GM18526 (cell line): ENCODE measurements at regions not wholly inside any gene's neighbourhood (a gene's known extent, or its start where the extent isn't known, plus 50 kb on each side); places are given as distances from the start of the nearest gene placed in this dataset.

Experiments used
- POLR2A ChIP-seq: IDR thresholded peaks from 3 replicates; pipeline ENCODE4 v1.6.1; 2011; ENCODE audit not compliant: insufficient read length; ENCODE audit errors: extremely low read depth

GRCh38 chr14:21807975-21808374, 134.4 kb upstream of the OR4E1 start:
- TF ChIP-seq POLR2A, result no peak

- no peak for TF ChIP-seq POLR2A
These were observed 131.4 kb upstream of the OR4E1 start for GRCh38 chr14:21804981-21805380.

- TF ChIP-seq POLR2A, result no peak
These were observed 128.8 kb upstream of the OR4E1 start for GRCh38 chr14:21802441-21802840.

- no peak for TF ChIP-seq POLR2A
These were observed 123.3 kb upstream of the OR4E1 start for GRCh38 chr14:21796916-21797315.

DNA sequence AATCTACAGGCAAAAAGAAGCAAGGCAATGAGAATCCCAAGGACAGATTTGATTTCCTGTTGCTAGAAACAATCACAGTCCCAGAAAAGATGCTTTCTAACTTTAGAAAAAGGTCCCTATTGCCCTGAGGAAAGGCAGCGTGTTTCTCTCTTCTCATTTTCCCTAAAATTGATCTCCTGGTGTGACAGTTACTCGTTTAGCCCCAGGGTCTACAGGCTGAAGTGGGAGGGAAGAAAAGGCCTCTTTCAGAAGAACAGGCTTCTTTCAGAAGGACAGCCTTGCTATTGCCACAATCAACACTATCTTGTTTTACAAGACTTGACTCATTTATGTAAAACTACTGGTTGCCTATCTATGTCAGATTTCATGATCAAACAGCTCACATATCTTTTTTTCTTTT, 121.8 kb upstream of the OR4E1 start:
- TF ChIP-seq POLR2A, result no peak

- TF ChIP-seq POLR2A, result no peak
These were observed 118.1 kb upstream of the OR4E1 start for GRCh38 chr14:21791749-21792148.

- no peak for TF ChIP-seq POLR2A
These were observed 107.9 kb upstream of the OR4E1 start for GRCh38 chr14:21781543-21781942.

DNA sequence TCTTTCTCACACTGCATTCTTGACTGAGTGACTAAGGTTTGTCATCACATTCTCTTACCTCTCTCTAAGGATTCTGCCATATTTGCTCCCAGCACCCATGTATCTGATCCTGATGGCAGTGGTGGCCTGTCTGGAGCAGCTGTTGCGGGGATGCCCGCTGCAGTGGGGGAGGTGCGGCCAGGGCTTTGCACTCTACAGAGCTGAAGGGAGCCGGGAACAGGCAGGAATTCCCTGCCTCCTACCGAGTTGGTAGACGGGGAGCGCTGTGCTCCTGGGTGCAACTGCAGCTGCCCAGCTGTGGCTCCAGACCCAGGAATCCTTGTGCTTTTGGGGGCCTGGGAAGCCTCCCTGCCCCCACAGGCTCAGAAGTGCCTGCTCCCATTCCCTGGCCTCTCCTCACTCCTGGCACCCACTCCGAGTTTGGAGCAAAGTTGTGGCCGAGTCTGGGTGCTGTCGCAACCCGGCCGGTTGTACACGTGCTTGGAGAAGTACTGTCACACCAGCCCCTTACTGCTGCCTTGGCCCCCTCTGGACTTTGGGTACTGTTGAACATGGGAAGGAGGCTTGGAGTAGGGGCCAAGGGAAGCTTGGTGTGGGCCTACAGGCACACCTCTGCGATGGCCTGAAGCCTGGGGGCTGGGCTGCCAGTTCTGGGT, 106.9 kb upstream of the OR4E1 start:
- no peak for TF ChIP-seq POLR2A

- no peak for TF ChIP-seq POLR2A
These were observed 98.1 kb upstream of the OR4E1 start for GRCh38 chr14:21771671-21772070.

DNA sequence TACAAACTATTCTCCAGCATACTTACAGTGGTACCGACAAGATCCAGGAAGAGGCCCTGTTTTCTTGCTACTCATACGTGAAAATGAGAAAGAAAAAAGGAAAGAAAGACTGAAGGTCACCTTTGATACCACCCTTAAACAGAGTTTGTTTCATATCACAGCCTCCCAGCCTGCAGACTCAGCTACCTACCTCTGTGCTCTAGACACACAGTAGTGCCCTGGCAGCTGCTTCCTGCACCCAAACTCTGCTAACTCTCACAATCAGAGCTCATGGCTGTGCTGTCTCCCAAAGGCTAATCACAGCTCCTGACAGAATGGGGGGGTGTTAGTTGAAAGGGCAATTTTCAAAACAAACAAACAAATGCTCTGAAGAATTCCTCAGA, 95.2 kb upstream of the OR4E1 start:
- TF ChIP-seq POLR2A, result no peak

GRCh38 chr14:21768116-21768874, 94.7 kb upstream of the OR4E1 start:
- TF ChIP-seq POLR2A, result no peak

DNA sequence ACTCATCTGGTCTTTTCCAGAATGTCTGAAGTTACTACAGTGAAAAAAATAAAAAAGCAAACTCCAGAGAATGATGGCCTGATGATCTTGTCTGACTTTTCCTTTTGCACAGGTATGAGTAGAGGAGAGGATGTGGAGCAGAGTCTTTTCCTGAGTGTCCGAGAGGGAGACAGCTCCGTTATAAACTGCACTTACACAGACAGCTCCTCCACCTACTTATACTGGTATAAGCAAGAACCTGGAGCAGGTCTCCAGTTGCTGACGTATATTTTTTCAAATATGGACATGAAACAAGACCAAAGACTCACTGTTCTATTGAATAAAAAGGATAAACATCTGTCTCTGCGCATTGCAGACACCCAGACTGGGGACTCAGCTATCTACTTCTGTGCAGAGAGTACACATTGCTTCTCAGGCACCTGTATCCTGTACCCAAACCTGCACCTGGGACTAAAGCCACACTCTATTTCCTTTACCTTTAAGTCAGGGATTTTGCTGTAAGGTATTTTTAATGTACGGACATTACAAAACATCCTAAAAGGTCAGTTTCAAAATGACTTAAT, 75.8 kb upstream of the OR4E1 start:
- TF ChIP-seq POLR2A, result no peak

GRCh38 chr14:21748869-21749303, 75.3 kb upstream of the OR4E1 start:
- TF ChIP-seq POLR2A, result no peak

GRCh38 chr14:21735639-21736307, 62.2 kb upstream of the OR4E1 start:
- TF ChIP-seq POLR2A, result no peak

- TF ChIP-seq POLR2A, result no peak
These were observed 61.6 kb upstream of the OR4E1 start for GRCh38 chr14:21735200-21735599.
